ENCODE measurements at regions not wholly inside any gene's neighbourhood (a gene's known extent, or its start where the extent isn't known, plus 50 kb on each side); places are given as distances from the start of the nearest gene placed in this dataset.

GRCh38 chr11:120013325-120014250 lies 124.3 kb downstream of the TRIM29 start:
- peak; percentile 77 for DNase-seq

- peak; percentile 55 for DNase-seq
Measured at GRCh38 chr11:120012245-120012644, 125.7 kb downstream of the TRIM29 start.

DNA sequence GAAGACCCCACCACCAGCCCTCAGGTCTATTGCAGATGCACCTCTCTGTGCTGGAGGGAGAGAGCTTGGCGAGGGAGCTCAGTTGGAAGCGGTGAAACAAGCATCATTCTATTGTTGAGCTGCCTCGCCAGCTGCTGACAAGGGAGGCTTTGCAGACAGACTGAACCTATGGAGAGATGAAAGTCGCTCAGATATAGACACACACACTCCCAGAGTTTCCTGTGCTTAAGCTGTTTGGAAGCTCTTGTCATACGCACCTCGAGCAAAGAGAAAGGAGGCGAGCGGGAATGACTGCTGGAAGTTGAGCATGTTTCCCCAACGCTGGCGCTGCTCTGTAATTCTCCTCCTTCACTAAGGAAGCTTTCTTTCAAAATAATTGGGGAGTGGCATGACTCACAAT lies 126.1 kb downstream of the TRIM29 start:
- peak; percentile 48 for DNase-seq

- peak; percentile 54 for DNase-seq
Measured at GRCh38 chr11:120010775-120011174, 127.1 kb downstream of the TRIM29 start.

- DNase-seq = no peak
Measured at GRCh38 chr11:120009938-120010337, 128.0 kb downstream of the TRIM29 start.

GRCh38 chr11:120007144-120007543 lies 130.8 kb downstream of the TRIM29 start:
- DNase-seq = peak; percentile 55

GRCh38 chr11:120004723-120005122 lies 133.2 kb downstream of the TRIM29 start:
- no peak for DNase-seq

GRCh38 chr11:120001178-120002090 lies 136.5 kb downstream of the TRIM29 start:
- peak; percentile 36 for DNase-seq

GRCh38 chr11:119999220-119999619 lies 138.7 kb downstream of the TRIM29 start:
- DNase-seq = no peak

- no peak for DNase-seq
Measured at GRCh38 chr11:119996556-119996955, 141.4 kb downstream of the TRIM29 start.

DNA sequence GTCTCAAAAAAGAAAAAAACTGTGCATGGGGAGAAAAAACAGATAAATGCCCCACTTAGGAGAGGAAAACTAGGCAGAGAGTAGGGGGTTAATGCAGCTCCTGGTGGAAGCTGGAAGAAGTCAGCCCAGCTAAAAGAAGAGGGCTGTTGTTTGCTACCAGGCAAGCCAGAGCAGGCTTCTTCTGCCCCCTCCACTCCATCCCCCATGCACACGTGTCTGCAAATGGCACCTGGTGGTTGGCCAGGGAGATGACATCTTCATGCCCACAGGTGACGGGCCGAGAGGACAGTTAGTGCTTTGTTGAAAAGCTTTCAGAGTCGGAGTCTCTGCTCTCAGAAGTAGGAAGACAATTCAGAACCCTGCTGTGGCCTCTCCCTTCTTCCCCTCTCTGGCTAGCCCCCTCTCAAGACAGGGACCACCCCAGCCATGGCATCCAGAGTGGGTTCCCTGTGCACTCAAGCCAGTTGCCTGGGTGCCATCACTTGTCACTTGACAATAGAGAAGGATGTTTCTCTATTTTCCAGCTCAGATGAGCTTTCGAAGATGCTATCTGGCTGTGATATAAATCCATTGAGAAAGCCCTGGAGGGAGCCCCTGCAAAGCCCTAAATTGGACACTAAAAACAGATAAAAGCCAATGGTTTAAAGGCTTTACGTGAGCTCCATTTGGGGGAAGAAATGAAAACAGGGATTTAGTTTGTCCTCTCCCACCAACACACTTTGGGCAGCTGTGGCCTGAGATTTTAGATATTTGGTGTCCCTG lies 142.0 kb downstream of the TRIM29 start:
- no peak for DNase-seq

- DNase-seq = peak; percentile 58
Measured at GRCh38 chr11:119993722-119994121, 144.2 kb downstream of the TRIM29 start.

DNA sequence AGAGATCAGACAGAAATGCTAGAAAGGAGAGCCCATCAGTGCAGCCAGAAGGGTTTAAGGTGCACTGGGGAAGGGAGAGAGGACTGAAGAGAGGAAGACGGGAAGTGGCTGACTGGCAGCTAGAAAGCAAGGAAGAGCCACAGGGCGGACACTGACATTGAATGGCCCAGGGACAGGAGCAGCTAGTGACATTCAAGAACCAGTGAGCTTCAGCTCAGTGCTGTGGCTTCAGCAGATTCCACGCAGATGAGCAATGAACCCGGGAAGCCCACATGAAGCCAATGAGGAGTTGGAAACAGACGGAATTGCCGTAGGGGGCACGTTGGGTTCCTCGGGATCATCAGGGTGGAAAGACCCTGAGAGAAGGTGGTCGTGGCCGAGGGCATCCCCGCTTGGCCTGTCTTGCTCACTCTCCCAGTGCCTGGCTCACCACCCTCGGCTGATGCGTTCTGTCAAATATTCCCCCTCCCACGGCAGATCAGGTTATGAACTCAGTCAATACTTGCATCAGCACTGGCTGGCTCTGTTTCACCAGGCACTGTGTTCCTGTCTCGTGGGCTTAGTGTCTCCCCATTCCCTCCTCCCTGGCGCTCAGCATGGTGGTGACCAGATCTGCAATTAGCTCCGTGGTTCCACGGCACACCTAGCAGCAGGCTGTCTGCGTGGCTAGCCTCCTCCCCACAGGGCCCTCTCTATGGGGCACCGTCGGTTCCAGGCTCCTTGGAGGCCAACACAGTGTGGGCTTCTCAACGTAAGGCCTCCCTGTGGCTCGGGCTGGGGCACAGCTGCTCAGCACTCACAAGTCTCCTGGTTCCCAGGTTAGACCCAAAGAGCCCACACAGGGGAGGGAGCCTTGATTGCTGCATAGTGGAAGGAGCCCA lies 145.5 kb downstream of the TRIM29 start:
- no peak for DNase-seq

GRCh38 chr11:119991669-119992068 lies 146.2 kb downstream of the TRIM29 start:
- no peak for DNase-seq

GRCh38 chr11:119991022-119991404 lies 146.9 kb downstream of the TRIM29 start:
- no peak for DNase-seq

DNA sequence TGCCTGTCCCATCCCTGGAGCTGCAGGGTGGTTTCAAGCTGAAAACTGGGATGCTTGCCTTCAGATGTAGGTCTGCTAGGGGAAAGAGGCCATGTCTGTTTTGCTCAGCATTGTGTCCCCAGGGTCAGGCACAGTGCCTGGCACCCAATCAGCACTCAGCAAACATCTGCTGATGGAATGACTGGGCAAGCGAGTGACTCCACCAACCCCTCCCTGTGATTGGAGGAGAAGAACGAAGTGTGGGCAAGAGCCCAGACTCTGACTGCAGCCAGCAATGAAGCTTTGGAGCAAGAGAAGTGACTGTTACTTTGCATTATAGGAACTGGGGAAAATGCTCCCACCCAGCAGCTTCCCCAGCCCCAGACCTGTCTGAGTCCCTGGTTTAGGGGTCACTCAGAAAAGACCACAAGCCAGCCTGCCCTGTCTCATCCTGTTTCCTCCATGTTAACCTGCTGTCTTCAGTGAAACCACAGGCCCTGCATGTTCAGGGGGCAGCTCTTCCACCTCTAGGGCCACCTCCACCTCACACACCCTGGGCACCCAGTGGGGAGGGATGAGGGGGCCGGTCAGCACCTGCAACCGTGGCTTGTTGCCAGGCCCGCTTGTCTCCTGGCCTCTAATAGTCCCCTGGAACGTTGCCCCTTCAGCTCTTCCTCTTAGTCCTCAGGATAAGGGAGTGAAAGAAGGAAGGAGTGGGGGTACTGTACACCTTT lies 147.4 kb downstream of the TRIM29 start:
- DNase-seq = peak; percentile 72

DNA sequence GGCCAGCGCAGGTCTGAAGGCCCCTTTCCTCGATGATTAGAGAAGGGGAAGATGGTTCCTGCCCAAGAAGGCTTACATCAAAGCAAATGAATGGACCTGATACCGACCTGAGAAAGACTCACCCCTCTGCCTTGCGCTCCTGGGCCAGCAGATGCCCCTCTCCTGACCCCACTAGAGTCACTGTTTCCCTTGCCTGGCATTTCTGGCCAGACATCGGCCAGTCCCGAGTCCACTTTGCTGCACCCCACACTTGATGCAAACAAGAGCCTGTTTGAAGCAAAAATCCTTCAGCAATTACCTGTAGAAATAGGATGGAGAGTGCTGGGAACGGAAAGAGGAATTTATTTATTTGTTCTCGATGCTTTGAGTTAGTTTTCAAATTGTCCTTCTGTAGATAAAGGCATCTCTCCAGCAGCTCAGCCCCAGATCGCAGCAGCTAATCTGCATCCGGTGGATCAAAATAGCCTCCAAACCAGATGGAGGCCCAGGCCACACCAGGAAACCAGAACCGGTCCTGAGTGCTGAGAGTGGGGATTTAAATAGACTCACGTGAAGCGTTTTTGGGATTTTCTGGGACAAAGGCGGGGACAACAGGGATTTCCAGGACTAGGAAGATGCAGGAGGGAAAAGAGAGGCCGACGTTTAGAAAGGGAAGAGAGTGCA lies 148.6 kb downstream of the TRIM29 start:
- DNase-seq = no peak

- DNase-seq = no peak
Measured at GRCh38 chr11:119985551-119985950, 152.4 kb downstream of the TRIM29 start.

- DNase-seq = no peak
Measured at GRCh38 chr11:119983816-119984215, 154.1 kb downstream of the TRIM29 start.

GRCh38 chr11:119983240-119983732 lies 154.6 kb downstream of the TRIM29 start:
- no peak for DNase-seq

Data from tongue (tissue), 1 donor.